ENCODE measurements at regions not wholly inside any gene's neighbourhood (a gene's known extent, or its start where the extent isn't known, plus 50 kb on each side); places are given as distances from the start of the nearest gene placed in this dataset.

DNA sequence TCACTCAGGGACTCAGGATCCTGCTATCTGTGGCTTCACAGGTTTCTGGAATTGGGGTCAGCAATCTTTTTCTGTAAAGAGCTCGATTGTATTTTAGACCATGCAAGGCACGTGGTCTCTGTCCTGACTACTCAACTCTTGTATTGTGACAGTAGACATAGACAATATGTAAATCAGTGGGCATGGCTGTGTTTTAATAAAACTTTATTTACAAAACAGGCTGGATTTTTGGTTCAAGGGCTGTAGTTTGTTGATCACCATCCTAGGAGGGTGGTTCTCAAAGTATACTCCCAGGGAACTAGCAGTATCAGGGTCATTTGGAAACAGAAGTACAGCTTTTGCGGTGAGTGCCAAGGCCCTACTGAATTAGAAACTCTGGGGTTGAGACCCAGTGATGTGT lies 108.2 kb upstream of the CRHR1 start:
- TF ChIP-seq, protein P1, sequence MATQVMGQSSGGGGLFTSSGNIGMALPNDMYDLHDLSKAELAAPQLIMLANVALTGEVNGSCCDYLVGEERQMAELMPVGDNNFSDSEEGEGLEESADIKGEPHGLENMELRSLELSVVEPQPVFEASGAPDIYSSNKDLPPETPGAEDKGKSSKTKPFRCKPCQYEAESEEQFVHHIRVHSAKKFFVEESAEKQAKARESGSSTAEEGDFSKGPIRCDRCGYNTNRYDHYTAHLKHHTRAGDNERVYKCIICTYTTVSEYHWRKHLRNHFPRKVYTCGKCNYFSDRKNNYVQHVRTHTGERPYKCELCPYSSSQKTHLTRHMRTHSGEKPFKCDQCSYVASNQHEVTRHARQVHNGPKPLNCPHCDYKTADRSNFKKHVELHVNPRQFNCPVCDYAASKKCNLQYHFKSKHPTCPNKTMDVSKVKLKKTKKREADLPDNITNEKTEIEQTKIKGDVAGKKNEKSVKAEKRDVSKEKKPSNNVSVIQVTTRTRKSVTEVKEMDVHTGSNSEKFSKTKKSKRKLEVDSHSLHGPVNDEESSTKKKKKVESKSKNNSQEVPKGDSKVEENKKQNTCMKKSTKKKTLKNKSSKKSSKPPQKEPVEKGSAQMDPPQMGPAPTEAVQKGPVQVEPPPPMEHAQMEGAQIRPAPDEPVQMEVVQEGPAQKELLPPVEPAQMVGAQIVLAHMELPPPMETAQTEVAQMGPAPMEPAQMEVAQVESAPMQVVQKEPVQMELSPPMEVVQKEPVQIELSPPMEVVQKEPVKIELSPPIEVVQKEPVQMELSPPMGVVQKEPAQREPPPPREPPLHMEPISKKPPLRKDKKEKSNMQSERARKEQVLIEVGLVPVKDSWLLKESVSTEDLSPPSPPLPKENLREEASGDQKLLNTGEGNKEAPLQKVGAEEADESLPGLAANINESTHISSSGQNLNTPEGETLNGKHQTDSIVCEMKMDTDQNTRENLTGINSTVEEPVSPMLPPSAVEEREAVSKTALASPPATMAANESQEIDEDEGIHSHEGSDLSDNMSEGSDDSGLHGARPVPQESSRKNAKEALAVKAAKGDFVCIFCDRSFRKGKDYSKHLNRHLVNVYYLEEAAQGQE (IDR thresholded peaks at IDR 0.05; ENCODE audit: low read depth): no peak
- TF ChIP-seq, protein P2, sequence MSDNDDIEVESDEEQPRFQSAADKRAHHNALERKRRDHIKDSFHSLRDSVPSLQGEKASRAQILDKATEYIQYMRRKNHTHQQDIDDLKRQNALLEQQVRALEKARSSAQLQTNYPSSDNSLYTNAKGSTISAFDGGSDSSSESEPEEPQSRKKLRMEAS (IDR thresholded peaks at IDR 0.05): no peak
- TF ChIP-seq EP300 (IDR thresholded peaks at IDR 0.05; ENCODE audit: borderline replicate concordance): no peak
- TF ChIP-seq TAF1 (IDR thresholded peaks at IDR 0.05; ENCODE audit: low read depth): no peak
- TF ChIP-seq NFIC (IDR thresholded peaks at IDR 0.05): no peak
- no peak for TF ChIP-seq RAD21 (IDR thresholded peaks at IDR 0.05; ENCODE audit: low read depth)
- TF ChIP-seq TEAD4 (IDR thresholded peaks at IDR 0.05): no peak
